ENCODE measurements at regions not wholly inside any gene's neighbourhood (a gene's known extent, or its start where the extent isn't known, plus 50 kb on each side); places are given as distances from the start of the nearest gene placed in this dataset.

DNA sequence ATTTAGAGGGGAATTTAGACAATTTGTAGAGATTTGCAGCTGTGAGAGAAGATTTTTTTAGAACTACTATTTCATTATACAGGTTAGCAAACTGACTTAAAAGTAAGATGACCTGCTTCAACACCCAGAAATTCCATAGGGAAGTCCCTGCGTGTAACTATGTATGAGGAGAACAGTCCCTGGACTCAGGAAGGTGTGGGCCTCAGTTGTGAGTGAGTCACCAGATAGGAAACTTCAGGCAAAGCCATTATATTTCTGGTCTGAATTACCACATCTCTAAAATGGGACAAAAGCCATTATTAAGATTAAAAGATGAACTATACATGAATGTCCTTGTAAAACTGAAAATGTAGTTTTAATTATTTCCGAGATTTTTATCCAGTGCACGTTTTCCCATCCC lies 488.3 kb upstream of the GOLIM4 start:
- no peak for DNase-seq (ENCODE audit: low spot score)

DNA sequence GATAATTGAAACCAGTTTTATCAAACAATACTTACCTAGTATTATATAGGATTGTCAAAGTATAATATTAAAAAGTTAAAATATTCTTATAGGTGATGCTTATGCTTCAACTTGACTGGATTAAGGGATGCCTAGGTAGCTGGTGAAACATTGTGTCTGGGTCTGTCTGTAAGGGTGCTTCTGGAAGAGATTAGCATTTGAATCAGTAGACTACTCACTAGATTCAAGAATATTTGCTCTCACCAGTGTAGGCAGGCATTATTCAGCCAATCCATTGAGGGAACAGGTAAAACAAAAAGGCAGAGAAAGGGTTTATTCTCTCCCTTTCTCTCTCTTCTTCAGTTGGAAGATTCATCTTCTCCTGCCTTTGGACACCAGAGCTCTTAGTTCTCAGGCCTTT lies 486.8 kb upstream of the GOLIM4 start:
- no peak for DNase-seq (ENCODE audit: low spot score)

DNA sequence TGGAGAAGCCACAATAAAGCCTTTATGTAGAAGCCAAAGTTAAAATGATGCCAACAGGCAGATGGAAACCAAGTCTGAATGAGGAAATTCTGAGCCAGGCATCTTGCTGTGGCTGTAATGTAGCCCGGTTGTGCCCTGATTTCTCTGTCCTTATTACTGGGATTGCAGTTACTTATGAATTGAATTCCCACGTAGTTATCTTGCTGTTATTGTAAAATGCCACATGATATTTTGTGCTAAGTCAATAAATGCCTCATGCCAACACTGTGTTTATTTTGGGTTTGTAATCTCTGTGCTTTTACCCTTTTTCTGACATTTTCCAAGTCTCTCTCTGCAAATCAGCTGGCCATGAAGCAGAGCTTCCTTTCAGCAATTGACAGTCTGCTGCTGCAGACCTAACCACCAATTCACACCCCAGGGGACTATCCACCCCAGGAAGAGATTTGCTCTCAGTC lies 486.1 kb upstream of the GOLIM4 start:
- no peak for DNase-seq (ENCODE audit: low spot score)

DNA sequence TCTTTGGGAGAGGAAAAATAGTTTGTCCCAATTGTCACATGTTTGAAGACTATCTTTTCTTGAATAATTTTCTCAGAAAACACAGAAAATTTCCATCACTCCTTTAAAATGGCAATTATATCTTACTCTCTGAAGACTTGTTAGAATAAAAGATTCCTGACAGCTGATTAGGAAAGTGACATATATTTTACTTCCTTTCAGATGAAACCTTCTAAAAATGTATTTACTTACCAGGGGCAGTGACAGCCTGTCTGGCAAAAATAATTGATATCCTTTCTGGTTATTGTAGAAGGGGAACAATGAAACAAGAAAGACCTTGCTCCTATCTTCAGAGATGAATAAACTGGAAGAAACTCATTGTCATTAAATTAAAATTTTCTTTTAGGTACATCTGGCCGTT lies 483.3 kb upstream of the GOLIM4 start:
- no peak for DNase-seq (ENCODE audit: low spot score)

DNA sequence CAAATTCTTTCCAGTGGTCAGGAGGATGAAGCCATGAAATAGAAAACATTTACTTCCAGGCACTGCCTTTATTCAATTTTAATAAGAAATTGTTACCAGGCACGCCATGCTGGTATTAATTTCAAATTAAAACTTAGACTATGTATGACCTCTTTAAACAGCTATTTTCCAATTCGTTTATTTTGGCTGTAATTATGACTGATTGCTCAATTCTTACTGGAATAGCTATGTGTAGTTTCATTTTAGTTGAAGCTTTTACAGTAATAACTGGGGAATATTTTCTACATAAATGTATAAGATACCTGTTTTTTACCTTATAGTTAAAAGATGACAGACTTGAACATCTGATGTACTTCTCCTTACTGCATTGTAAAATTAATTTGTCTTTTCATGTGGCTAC lies 480.0 kb upstream of the GOLIM4 start:
- DNase-seq (ENCODE audit: low spot score), result no peak

DNA sequence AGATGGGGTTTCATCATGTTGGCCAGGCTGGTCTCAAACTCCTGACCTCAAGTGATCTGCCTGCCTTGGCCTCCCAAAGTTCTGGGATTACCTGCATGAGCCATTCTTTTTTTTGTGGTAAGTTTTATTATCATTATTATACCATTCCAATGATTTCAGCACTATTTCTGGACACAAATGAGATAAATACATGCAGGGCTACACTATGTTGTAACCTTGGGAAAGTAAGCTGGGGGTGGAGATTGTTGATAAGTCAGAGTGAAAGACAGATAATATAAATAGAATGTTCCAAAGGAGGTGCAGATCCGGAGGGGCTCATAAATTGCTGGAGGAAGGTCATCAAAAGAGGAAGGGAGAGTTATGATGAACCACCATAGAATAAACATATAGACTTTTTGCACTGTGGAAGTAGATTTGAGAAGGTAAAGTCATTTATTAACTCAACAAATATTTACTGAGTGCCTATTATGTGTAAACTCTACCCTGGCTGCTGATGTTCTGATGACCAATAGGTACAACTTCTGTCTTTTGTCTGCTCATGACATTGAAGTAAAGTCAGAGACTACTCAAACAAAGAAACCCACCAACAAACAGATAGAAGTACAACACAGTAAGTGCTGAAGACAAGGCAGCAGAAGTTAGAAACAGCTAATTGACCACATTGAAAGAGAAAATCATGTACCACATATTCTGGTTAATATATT lies 478.9 kb upstream of the GOLIM4 start:
- DNase-seq (ENCODE audit: low spot score), result no peak

DNA sequence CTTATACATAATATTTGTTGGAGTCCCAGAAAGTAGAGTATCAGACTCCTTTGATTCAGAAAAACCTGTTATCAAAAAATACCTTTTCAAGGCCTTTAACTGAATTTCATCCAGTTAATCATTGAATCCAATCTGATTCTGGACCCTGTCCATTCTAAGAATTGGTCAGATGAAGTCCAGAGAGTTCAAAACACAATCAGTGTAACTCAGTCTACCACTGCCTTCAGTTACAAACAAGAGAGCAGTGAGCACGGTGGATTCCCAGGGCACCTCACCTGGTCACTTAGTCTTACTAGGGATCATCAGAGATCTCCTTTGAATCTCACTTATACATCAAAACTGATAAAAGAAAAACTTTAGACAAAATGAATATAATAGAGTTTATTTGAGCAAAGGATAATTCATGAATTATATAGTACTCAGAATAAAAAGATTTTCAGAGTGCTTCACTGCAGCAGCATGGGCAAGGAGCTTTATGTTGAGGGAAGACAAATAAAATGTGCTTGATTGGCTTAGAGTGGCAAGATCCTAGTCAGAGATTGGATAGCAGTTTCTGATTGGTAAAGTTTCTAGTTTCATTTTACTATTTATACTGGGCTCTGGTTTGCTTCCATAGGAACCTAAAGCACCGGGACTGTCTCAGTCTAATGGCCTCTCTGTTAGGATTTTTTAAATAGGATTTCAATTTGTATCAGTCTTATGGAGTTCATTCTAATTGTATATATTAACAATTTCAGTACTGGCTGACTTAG lies 474.9 kb upstream of the GOLIM4 start:
- no peak for DNase-seq (ENCODE audit: low spot score)

DNA sequence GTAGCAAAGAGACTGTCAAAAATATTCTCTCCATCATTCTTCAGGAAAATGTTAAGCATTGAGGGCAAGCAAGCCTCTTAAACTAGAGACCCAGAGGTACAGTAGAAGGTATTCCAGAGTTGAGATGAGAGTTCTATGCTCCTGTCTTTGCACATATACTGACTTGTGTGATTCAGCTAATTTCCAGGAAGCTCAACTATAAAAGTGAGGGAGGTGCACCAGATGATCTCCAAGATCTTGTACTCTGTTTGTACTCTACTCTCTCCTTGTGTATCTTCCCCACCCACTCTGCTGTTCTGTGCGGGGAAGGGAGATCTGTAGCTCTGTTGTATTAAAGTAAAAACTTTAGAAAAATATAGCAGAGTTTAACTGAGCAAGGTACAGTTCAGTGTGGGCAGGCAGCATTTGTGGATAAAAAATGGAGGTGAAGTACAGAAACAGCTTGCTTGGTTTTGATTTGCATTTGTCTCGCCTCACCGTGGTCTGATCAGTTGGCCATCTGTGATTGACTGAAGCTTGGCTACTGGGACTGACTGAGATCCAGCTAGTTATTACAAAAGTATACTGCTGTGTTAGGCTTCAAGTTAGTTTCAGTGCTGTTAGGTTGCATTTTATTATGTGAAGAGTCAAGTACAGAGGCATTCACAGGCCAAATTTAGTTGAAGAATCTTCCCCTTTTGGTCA lies 463.1 kb upstream of the GOLIM4 start:
- DNase-seq (ENCODE audit: low spot score), result no peak

DNA sequence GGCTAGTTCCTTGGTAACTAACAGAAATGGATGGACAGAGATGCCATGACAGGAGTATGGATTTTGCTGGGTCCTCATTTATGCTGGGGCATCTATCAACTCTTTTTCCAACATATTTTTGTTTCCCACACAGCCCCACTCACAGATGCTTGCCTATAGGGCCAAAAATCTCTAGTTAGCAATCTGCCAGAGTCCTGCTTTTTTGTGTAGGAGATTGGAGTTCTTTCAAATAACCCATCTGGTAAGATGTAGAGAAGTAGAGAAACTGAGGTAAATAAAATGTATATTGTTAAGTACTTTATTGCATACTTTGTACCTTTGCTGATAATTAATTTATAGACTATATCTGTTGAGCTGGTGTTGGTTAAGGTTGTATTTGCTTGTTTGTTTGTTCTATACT lies 456.5 kb upstream of the GOLIM4 start:
- no peak for DNase-seq (ENCODE audit: low spot score)

DNA sequence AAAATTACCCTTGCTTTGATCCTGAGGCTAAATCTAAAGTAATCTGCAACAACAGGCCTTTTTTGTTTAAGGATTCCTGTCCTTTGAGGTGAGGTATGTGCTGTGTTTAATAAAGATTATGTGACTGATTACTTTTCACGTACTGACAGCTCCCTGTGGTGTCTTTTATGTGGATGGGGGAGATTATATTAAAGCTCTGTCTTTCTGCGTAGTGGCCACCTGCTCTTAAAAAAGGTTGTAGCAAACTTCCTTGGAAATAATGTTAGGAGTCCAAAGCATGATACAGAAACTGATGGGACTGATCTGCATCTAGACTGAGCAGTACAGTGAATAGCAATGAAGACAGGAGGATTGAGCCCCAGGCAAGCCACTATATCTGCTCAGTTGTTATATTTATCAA lies 453.0 kb upstream of the GOLIM4 start:
- DNase-seq (ENCODE audit: low spot score), result no peak

DNA sequence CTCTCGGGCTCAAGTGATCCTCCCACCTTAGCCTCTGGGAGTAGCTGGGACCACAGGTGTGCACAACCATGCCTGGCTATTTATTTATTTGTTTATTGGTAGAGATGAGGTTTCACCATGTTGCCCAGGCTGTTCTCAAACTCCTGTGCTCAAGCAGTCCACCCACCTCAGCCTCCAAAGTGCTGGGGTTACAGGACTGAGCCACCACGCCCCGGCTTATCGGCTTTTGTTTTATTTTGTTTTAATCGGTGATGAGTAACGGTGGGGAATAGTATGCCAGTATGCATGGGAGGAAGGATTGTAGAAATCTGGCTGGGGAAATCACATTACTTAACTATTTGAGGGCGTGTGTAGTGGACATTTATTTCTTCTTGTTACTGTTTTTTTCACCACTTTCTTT lies 451.0 kb upstream of the GOLIM4 start:
- no peak for DNase-seq (ENCODE audit: low spot score)

DNA sequence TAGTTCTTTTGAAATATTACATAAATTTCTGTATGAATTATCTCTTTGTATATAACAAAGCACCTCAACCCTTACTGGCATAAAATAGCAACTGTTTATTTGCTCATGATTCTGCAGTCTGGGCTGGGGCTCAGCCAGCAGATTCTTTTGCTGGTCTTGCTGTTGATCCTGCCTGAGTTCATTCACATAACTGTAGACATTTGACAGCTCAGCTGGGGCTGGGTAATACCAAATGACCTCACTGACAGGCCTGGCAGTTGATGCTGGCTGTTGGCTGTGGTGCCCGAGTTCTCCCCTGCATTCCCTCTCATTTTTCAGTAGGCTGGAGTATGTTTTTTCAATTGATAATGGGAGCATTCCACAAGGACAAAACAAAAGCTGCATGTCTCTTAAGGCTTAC lies 449.9 kb upstream of the GOLIM4 start:
- DNase-seq (ENCODE audit: low spot score), result no peak

DNA sequence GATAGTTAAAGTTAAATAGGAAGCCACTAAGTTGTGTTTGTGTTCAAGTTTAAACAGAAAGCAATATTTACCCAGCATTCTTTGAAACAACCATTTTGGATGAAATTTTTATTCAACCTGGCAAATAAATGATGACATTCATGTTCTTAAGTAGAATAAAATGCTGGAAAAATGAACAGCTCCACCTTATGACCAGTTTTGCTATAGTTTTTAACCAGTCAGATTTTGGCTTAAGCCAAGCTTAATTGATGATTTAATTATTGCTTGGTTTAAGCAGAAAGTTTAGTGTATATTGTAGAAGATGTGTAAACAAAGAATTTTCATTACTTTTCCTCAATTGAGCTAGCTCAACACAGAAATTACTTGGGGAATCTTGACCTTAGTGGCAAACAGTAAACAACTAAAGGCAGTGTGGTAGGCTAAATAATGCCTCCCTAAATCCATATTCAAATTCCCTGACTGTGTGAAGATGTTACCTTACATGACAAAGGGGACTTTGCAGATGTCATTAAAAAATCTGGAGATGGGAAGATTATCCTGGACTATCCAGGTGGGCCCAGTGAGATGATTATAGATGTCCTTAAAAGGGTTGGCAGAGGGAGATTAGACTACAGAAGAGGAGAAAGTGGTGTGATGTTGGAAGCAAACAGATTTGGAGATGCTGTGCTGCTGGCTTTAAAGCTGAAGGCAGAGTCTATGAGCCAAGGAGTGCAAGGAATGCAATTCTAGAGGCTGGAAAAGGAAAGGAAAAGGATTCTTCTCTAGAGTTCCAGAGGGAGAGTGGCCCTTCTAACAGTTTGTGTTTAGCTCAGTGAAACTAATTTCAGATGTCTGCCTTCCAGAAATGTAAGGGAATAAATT lies 448.6 kb upstream of the GOLIM4 start:
- DNase-seq (ENCODE audit: low spot score), result no peak

DNA sequence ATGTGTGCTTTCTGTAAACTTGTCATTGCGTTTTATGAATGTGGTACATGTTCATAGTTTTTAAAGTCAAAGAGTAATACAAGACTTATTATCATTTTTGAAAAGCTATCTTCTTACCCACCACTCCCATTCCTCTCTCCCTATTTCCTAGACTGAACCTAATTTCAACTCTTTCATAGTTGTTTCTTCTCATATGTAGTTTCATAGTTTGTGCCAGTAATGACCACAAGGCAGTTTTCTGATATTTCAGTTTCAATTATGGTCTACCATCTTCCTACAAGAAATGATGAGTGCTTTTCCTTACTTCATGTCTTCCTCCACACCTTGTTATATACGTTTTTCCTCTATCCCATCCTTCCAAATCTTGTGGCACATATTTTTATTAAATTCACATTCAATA lies 445.0 kb upstream of the GOLIM4 start:
- DNase-seq (ENCODE audit: low spot score), result no peak

DNA sequence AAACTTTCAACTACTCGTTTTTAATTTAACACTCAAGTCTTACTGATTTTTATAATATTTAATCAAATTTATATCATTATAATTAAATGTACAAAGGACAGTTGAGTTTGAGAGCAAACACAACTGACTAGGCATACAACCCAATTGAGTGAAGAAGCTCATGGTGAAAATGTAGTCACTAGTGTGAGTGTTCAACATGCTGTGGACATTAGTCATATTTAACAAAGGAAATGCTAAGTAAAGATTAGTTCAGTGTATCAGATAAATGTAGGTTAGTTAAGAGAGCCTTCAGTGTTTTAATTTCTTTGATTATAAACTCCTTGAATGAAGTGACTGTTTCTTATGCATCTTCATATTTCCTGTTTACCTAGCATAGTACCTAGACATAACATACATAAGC lies 444.2 kb upstream of the GOLIM4 start:
- no peak for DNase-seq (ENCODE audit: low spot score)

DNA sequence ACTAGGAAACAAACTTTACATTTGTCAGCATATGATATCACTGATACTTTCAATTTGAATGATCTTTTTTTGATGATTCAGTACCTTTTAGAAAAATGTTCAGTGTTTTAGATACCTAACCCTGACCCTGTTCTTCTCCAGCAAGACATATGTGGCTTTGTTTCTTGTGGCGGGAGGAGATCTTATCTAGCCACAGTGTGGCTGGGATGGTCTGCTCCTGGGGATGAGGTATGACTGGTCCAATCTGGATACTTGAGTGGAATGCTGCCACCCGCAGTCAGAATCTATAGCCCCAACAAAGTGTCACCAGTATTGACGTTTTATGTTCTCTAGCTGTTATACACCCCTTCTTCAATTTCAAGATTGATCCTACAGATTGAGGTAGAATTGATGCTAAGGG lies 439.0 kb upstream of the GOLIM4 start:
- no peak for DNase-seq (ENCODE audit: low spot score)

DNA sequence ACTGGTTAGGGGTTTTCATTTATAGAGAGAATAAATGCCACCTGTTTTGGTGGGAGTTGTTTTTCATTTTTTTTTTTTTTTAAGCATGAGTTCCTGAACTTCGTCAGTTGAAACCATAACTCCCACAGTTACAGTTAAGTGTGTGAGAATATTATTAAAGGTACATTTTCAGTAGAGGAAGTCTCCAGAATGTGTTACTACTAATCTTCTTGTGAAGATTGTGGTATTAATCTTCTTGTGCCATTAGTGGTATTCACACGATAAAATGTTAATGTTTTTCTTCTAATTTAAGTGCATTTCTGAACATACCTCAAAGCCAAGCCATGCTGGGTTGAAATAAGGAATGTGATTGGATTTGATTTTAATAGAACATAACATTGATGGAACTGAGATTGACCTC lies 437.9 kb upstream of the GOLIM4 start:
- no peak for DNase-seq (ENCODE audit: low spot score)

DNA sequence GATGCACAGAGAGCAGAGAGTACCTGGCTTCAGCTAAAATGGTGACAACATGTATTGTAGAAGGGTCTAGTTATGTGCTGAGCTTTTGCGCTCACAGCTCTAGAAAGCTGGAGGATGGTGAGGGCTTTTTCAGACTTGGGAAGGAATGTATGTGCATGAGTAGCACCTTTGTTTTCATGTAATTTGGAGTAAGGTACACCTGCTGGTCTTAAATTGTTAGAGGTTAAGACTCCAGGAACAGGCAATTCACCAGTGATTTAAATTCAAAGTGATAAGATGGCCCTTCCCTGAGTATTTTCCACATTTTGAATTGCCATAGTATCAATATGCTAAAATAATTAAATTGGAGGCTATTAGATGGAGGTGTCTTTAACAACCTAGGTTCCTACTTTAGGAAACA lies 436.4 kb upstream of the GOLIM4 start:
- no peak for DNase-seq (ENCODE audit: low spot score)

DNA sequence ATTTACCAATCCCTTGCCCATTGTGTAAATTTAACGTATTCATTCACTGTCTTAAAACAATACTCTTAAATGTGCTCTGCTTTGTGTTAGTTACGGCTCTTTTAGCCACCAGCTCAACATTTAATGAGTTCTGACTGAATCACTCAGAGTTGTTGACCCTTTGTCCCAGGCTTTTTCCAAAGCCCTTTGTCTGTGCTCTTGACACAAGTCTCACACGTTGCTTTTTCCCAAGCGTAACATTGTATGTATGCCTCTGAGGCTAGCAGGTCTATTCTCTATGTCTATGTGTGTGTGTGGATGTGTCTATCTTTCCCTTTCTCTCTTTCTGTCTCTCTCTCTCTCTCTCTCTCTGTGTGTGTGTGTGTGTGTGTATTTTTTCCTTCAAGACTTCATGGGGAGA lies 435.4 kb upstream of the GOLIM4 start:
- DNase-seq (ENCODE audit: low spot score), result no peak

DNA sequence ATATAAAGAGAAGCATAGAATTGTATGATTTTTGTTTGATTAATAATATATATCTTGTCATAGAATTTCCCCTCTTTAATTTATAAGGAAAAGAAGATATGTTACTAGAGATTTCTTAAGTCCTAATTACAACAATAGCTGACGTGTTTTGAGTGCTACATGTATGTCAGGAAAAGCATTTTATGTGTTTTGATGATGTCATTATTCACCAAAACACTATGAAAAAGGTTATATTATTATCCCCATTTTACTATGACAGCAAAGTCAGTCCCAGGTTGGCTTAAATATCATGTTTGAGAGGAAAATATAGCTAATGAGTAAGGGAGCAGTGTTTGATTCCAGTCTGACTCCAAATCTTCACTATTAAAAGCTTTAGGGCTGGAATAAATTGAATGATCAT lies 428.4 kb upstream of the GOLIM4 start:
- no peak for DNase-seq (ENCODE audit: low spot score)

DNA sequence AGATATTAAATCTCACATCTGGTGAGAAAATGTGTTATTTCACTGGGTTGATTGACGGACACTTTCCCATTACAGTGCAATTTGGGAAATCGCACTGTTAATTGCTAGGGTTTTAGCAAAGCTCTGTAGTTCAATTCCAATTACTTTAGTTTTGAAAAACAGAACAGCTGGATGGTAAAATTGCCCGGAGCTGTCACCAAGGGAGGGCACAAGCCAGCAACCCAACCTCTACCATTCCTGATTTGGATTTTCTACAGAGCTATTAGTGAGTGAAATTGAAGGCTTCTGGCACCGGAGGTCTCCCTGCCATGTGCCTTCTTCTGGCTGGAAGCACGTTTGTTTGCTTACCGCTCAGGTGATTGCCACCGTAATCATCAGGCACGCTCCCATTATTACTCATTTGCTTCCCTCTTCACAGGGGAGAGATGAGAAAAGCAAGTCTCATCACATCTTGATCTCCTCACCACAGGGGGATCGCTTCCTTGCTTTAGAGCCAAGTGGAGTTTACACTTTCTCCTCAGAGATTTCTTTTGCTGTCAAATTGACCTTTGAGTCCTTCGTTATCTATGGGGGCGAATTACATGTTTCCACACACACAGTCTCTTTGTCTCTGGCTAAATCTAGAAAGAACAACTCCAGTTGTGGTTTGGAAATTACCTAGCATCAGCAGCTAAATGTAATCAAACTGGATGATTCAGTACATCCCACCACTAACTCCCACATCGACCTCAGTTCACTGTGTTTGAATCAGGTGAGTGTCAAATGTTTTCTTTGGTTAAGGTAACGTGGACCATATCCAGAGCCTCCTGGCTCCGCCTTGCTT lies 421.7 kb upstream of the GOLIM4 start:
- no peak for DNase-seq (ENCODE audit: low spot score)

DNA sequence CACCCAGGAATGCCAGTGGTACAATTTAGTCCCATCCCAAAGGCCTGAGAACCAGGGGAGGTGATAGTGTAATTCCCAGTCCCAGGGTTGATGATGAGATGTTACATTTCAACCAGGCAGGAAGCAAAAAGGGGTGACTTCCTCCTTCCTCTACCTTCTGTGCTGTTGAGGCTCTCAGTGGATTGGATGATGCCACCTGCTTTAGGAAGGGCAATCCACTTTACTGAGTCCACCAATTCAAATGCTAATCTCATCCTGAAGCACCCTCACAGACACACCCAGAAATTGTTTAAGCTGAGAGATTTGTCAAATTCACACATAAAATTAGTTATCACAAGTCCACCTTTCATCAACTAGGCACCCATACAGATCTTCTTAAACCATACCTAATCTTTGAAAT lies 418.5 kb upstream of the GOLIM4 start:
- DNase-seq (ENCODE audit: low spot score), result no peak
